T-helper 1 cell (primary cell): ENCODE measurements at regions not wholly inside any gene's neighbourhood (a gene's known extent, or its start where the extent isn't known, plus 50 kb on each side); places are given as distances from the start of the nearest gene placed in this dataset.
"Not testable (repeated sequence)": the region's sequence is repeated elsewhere in the genome, so short reads cannot be mapped to it uniquely, and the experiment has no call there.

Source experiments
- DNase-seq, 5 donors: peaks; one replicate each; pipeline ENCODE4 v3.0.0-alpha.2; 2012 to 2020

DNA sequence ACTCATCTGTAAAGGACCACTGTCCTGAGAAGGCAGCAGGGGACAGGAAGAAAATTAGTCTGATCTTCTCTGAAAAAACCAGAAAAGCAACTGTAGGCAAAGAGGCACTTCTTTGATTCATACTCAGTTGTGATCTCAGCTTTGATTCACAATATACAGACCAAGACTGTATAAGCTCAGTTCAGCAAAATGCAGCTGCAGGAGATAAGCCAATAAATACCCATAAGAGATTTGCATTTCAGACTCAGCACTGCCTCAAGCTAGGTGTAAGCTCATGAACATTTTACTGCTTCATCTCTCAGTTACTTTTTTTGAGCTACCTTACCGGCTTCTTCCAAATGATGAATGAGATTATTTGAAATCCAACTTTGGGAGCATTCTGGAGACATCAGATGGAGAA lies 64.2 kb upstream of the LYZL1 start:
- no peak for DNase-seq

DNA sequence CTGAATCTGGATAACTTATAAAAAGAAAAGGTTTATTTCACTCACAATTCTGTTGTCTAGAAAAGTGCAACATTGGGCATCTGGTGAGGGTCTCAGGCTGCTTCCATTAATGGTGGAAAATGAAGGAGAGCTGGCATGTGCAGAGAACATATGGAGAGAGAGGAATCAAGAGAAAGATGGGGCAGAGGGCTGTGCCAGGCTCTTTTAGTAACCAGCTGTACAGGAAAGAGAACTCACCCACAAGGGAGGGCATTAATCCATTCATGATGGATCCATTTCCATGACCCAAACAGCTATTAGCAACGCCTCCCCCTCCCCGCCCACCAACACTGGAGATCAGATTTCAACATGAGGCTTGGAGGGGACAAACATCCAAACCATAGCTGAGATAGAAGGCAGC lies 61.7 kb upstream of the LYZL1 start:
- DNase-seq, result no peak

DNA sequence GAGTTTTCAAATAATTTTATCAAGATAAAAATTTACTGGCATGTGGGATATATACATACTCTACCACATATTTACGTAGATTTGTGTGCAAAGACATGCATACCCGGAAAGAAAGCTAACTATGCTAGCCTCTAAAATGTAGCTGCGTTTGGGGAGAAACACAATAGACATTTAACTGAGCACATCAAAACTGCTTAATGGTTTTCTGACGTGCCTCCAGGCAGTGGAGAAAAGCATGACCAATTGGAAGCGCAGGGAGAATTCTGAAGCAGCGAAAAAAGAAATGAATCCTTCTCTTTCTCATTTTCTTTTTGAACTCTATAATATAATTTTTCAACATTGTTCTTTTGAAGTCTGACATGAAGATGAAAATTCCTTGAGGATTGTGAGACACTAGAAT lies 60.3 kb upstream of the LYZL1 start:
- no peak for DNase-seq

DNA sequence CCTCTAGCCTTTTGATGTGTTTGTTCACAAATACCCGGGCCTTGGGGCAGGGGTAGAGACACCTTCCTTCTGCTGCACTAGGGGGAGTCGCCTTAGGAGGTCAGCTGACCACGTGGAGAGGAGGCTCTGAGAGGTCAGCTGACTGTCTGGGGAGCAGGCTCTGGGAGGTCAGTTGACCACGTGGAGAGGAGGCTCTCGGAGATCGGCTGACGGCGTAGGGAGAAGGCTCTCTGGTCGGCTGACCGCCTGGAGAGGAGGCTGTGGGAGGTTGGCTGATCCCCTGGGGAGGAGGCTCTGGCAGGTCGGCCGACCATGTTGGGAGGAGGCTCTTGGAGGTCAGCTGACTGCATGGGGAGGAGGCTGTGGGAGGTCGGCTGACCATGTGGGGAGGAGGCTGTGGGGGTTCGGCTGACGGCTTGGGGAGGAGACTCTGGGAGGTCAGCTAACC lies 59.6 kb upstream of the LYZL1 start:
- no peak for DNase-seq

DNA sequence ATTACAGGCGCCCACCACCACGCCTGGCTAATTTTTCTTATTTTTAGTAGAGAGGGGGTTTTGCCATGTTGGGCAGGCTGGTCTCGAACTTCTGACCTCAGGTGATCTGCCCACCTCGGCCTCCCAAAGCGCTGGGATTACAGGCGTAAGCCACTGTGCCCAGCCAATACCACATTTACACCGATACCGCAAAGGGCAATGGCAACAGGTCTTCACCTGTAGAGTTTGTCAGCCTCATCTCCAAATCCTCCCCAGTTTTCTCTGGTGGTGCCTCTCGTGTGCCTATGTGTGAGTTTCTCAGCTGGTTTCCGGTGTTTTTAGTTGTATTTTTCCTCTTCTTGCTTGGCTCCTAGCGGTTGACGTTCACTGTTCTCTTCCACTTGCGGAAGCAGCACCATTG lies 52.0 kb upstream of the LYZL1 start:
- DNase-seq, result not testable (repeated sequence)

DNA sequence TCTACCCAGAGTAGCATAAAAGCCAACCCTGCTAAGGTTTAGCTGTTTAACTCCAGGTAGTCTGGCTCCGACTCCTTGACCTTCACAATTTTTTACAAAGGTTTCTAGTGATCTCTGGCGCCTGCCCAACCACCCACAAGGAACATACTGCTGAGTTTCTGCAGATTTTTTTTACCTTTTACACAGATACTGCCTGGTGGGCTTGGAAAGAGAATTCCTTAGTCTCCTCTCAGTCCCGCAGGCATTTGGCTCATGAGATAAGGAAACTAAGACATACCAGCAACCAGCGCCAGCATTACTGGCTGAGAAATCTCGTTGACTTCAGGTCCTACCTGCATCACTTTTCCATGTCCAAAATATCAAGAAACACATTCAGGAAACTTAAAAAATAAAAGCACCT lies 51.1 kb upstream of the LYZL1 start:
- DNase-seq, result no peak

DNA sequence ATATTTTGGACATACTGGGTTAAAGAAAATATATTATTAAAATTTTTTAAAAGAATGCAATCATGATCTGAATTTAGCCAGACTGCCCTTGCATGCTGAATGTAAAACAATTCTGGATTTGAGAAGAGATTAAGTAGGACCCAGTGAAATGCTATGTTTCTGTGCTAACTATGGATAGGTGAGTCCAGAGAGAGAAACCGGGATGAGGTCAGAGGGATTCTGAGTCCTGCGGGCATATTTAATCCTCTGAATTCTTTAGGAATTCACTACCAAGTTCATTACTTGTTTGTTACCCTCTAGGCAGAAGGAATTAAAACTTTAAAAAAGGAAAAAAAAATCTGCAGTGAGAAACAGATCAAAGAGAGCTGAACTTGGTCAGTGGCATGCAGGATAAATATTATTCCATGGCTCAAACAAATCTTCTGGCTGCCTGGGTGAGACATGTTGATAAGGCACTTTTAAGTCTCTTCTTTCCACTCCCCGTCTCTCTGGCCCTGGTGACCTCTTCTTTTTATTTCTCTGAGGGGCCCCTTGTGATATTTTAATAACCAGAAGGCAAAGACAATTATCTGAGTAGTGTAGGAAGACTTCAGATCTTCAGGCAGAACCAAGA lies 50.2 kb upstream of the LYZL1 start:
- DNase-seq, result no peak
